Left lobe of liver (tissue), 2 donors: ENCODE measurements at regions not wholly inside any gene's neighbourhood (a gene's known extent, or its start where the extent isn't known, plus 50 kb on each side); places are given as distances from the start of the nearest gene placed in this dataset.
"Not testable (repeated sequence)": the region's sequence is repeated elsewhere in the genome, so short reads cannot be mapped to it uniquely, and the experiment has no call there.

Experiments
- ATAC-seq: fragments of 200-7000 bp; cut with Tn5 transposase; one replicate; pipeline ENCODE4 v1.9.1; 2020; ENCODE audit warnings: mild to moderate bottlenecking, moderate library complexity
- DNase-seq: peaks from one replicate; pipeline ENCODE4 v3.0.0-alpha.2; 2020; ENCODE audit warnings: low spot score
- donor health status: DM: no; HTN: no; CAD: no; lungs with moderate emphysema.
- donor health status: DM: no; HTN: yes; CAD: no.

GRCh38 chr2:2657121-2657962 is 326.3 kb upstream of the MYT1L start:
- DNase-seq: no peak
- no peak for ATAC-seq

- ATAC-seq (no peak), DNase-seq (no peak)
These were observed 325.3 kb upstream of the MYT1L start for GRCh38 chr2:2656115-2657011.

- no peak for ATAC-seq
- DNase-seq: no peak
These were observed 324.5 kb upstream of the MYT1L start for GRCh38 chr2:2655453-2656114.

GRCh38 chr2:2653231-2653630 is 322.2 kb upstream of the MYT1L start:
- ATAC-seq: no peak
- DNase-seq: no peak

GRCh38 chr2:2650608-2651375 is 319.7 kb upstream of the MYT1L start:
- ATAC-seq (no peak), DNase-seq (peak; percentile 24)

- DNase-seq (peak; percentile 24), ATAC-seq (no peak)
These were observed 318.3 kb upstream of the MYT1L start for GRCh38 chr2:2649109-2650072.

- ATAC-seq (no peak), DNase-seq (no peak)
These were observed 317.0 kb upstream of the MYT1L start for GRCh38 chr2:2648094-2648493.

- DNase-seq (peak; percentile 22), ATAC-seq (no peak)
These were observed 316.1 kb upstream of the MYT1L start for GRCh38 chr2:2647141-2647541.

GRCh38 chr2:2646433-2647051 is 315.5 kb upstream of the MYT1L start:
- ATAC-seq (no peak), DNase-seq (no peak)

- ATAC-seq: no peak
These were observed 314.2 kb upstream of the MYT1L start for GRCh38 chr2:2645162-2645855.

GRCh38 chr2:2644751-2645150 is 313.7 kb upstream of the MYT1L start:
- DNase-seq, ATAC-seq: not testable (repeated sequence)

More at GRCh38 chr2:2645162-2645855, 314.2 kb upstream of the MYT1L start:
- peak; percentile 29 for DNase-seq

- ATAC-seq (no peak), DNase-seq (no peak)
These were observed 313.0 kb upstream of the MYT1L start for GRCh38 chr2:2644040-2644439.

- ATAC-seq (no peak), DNase-seq (peak; percentile 32)
These were observed 312.1 kb upstream of the MYT1L start for GRCh38 chr2:2642906-2643890.

GRCh38 chr2:2641541-2642410 is 310.7 kb upstream of the MYT1L start:
- ATAC-seq (no peak), DNase-seq (peak; percentile 30)

GRCh38 chr2:2640818-2641217 is 309.7 kb upstream of the MYT1L start:
- ATAC-seq: no peak
- no peak for DNase-seq

- DNase-seq: no peak
- no peak for ATAC-seq
These were observed 309.3 kb upstream of the MYT1L start for GRCh38 chr2:2640371-2640770.
